ENCODE measurements at regions not wholly inside any gene's neighbourhood (a gene's known extent, or its start where the extent isn't known, plus 50 kb on each side); places are given as distances from the start of the nearest gene placed in this dataset.
A peak's percentile ranks its signal among the peaks of the same experiment; 100 is the strongest.

- DNase-seq (no peak), ATAC-seq (no peak)
- intact Hi-C loops (cut with micrococcal nuclease): no loop called here
Observed at GRCh38 chr13:99113351-99113750, 87.3 kb upstream of the UBAC2 start.

GRCh38 chr13:99118179-99118578 lies 82.5 kb upstream of the UBAC2 start:
- DNase-seq (no peak), ATAC-seq (no peak)
- intact Hi-C loops (cut with micrococcal nuclease): no loop called here

GRCh38 chr13:99119656-99120055 lies 81.0 kb upstream of the UBAC2 start:
- ATAC-seq (no peak), DNase-seq (no peak)
- intact Hi-C loops (cut with micrococcal nuclease): no loop called here

GRCh38 chr13:99120751-99121150 lies 79.9 kb upstream of the UBAC2 start:
- ATAC-seq: no peak
- intact Hi-C loops (cut with micrococcal nuclease): no loop called here
- no peak for DNase-seq

- intact Hi-C loops (cut with micrococcal nuclease): no loop called here
- ATAC-seq (no peak), DNase-seq (no peak)
Observed at GRCh38 chr13:99122171-99122570, 78.5 kb upstream of the UBAC2 start.

GRCh38 chr13:99123101-99124045 lies 77.3 kb upstream of the UBAC2 start:
- intact Hi-C loops (cut with micrococcal nuclease): no loop called here
- no peak for ATAC-seq
- DNase-seq: no peak

- intact Hi-C loops (cut with micrococcal nuclease): no loop called here
- DNase-seq (no peak), ATAC-seq (no peak)
Observed at GRCh38 chr13:99124046-99124400, 76.6 kb upstream of the UBAC2 start.

GRCh38 chr13:99124794-99125316 lies 75.8 kb upstream of the UBAC2 start:
- intact Hi-C loops (cut with micrococcal nuclease): no loop called here
- ATAC-seq (peak; percentile 87), DNase-seq (peak; percentile 30)

GRCh38 chr13:99125326-99125915 lies 75.2 kb upstream of the UBAC2 start:
- peak; percentile 82 for ATAC-seq
- DNase-seq: peak; percentile 25
- intact Hi-C loops (cut with micrococcal nuclease): no loop called here

GRCh38 chr13:99126821-99127220 lies 73.8 kb upstream of the UBAC2 start:
- intact Hi-C loops (cut with micrococcal nuclease): no loop called here
- DNase-seq (no peak), ATAC-seq (no peak)

GRCh38 chr13:99129050-99129449 lies 71.6 kb upstream of the UBAC2 start:
- DNase-seq: no peak
- ATAC-seq: no peak
- intact Hi-C loops (cut with micrococcal nuclease): no loop called here

- intact Hi-C loops (cut with micrococcal nuclease): no loop called here
Observed at GRCh38 chr13:99129951-99130350, 70.7 kb upstream of the UBAC2 start.

GRCh38 chr13:99131410-99131809 lies 69.2 kb upstream of the UBAC2 start:
- intact Hi-C loops (cut with micrococcal nuclease): no loop called here
- no peak for DNase-seq
- no peak for ATAC-seq

More at GRCh38 chr13:99129951-99130350, 70.7 kb upstream of the UBAC2 start:
- ATAC-seq (no peak), DNase-seq (no peak)

- intact Hi-C loops (cut with micrococcal nuclease): no loop called here
- DNase-seq: no peak
- ATAC-seq: no peak
Observed at GRCh38 chr13:99132295-99132835, 68.3 kb upstream of the UBAC2 start.

- intact Hi-C loops (cut with micrococcal nuclease): no loop called here
- ATAC-seq (peak; percentile 58), DNase-seq (no peak)
Observed at GRCh38 chr13:99133230-99133629, 67.4 kb upstream of the UBAC2 start.

- DNase-seq: no peak
- no peak for ATAC-seq
- intact Hi-C loops (cut with micrococcal nuclease): no loop called here
Observed at GRCh38 chr13:99133848-99134247, 66.8 kb upstream of the UBAC2 start.

- ATAC-seq (peak; percentile 34), DNase-seq (no peak)
- intact Hi-C loops (cut with micrococcal nuclease): no loop called here
Observed at GRCh38 chr13:99135591-99135990, 65.1 kb upstream of the UBAC2 start.

- DNase-seq: no peak
- intact Hi-C loops (cut with micrococcal nuclease): no loop called here
- no peak for ATAC-seq
Observed at GRCh38 chr13:99136427-99136954, 64.2 kb upstream of the UBAC2 start.

- ATAC-seq (no peak), DNase-seq (no peak)
- intact Hi-C loops (cut with micrococcal nuclease): no loop called here
Observed at GRCh38 chr13:99140831-99141230, 59.8 kb upstream of the UBAC2 start.

- intact Hi-C loops (cut with micrococcal nuclease): no loop called here
- no peak for ATAC-seq
- DNase-seq: no peak
Observed at GRCh38 chr13:99143904-99144303, 56.8 kb upstream of the UBAC2 start.
